HL-60 (cell line): ENCODE measurements at regions not wholly inside any gene's neighbourhood (a gene's known extent, or its start where the extent isn't known, plus 50 kb on each side); places are given as distances from the start of the nearest gene placed in this dataset.

Experiments used
- DNase-seq, 2 experiments: peaks; one replicate each; pipeline ENCODE4 v3.0.0-alpha.2; 2010 to 2020; ENCODE audit warnings: low read depth in 1 of 2, low spot score in 1 of 2
- H3K27ac ChIP-seq: fragments of 250-450 bp; sonication (Bioruptor Pico); replicated peaks from 2 replicates; pipeline ENCODE4 v1.5.1; 2020; ENCODE audit warnings: mild to moderate bottlenecking, moderate library complexity
- H3K27me3 ChIP-seq: fragments of 250-450 bp; sonication (Bioruptor Pico); 2 replicates; pipeline ENCODE4 v1.5.1; 2021; ENCODE audit warnings: mild to moderate bottlenecking, moderate library complexity; ENCODE audit not compliant: insufficient read depth, poor library complexity, severe bottlenecking
- H3K4me3 ChIP-seq: replicated peaks from 2 replicates; pipeline ENCODE4 v1.5.1; 2011; ENCODE audit warnings: mild to moderate bottlenecking, control low read depth, low read length; ENCODE audit not compliant: insufficient read depth
- CTCF ChIP-seq: IDR thresholded peaks from one replicate; pipeline ENCODE4 v1.5.1; 2011; ENCODE audit warnings: low read length, control low read depth, inconsistent platforms; ENCODE audit not compliant: insufficient read depth
- GABPA ChIP-seq: IDR thresholded peaks from 2 replicates; pipeline ENCODE4 v1.6.1; 2012; ENCODE audit warnings: low read depth
- POLR2AphosphoS5 ChIP-seq: IDR thresholded peaks from 2 replicates; pipeline ENCODE4 v1.6.1; 2012; ENCODE audit warnings: low read depth
- REST ChIP-seq: IDR thresholded peaks from 2 replicates; pipeline ENCODE4 v1.6.1; 2012; ENCODE audit warnings: low read depth; ENCODE audit not compliant: insufficient replicate concordance
- SPI1 ChIP-seq: IDR thresholded peaks from 2 replicates; pipeline ENCODE4 v1.6.1; 2012; ENCODE audit warnings: low read depth, mild to moderate bottlenecking, borderline replicate concordance

GRCh38 chr3:161990036-161990435 is 493.4 kb downstream of the OTOL1 start:
- no peak overlapping the region for H3K4me3 ChIP-seq
- no peak for DNase-seq
- no peak for TF ChIP-seq SPI1
- no peak for TF ChIP-seq POLR2AphosphoS5
- no peak for TF ChIP-seq REST
- no peak for TF ChIP-seq CTCF
- TF ChIP-seq GABPA: no peak
- no peaks in the 10 kb centered on the region for H3K27me3 ChIP-seq
- H3K27ac ChIP-seq: no peak overlapping the region

- DNase-seq: no peak
- no peak overlapping the region for H3K27ac ChIP-seq
- H3K4me3 ChIP-seq: no peak overlapping the region
- TF ChIP-seq CTCF (no peak), POLR2AphosphoS5 (no peak), GABPA (no peak), REST (no peak)
- H3K27me3 ChIP-seq: no peaks in the 10 kb centered on the region
Observed at GRCh38 chr3:161991901-161992540, 495.4 kb downstream of the OTOL1 start.

GRCh38 chr3:161999846-162000245 is 503.2 kb downstream of the OTOL1 start:
- Histone ChIP-seq H3K27me3 (no peaks in the 10 kb centered on the region), H3K27ac (no peak overlapping the region), H3K4me3 (no peak overlapping the region)
- no peak for DNase-seq
- no peak for TF ChIP-seq SPI1

GRCh38 chr3:162007722-162008121 is 511.1 kb downstream of the OTOL1 start:
- Histone ChIP-seq H3K27me3 (no peaks in the 10 kb centered on the region), H3K4me3 (no peak overlapping the region), H3K27ac (no peak overlapping the region)
- DNase-seq: no peak
- TF ChIP-seq CTCF: no peak
- no peak for TF ChIP-seq SPI1
- TF ChIP-seq REST: no peak
- no peak for TF ChIP-seq POLR2AphosphoS5
- TF ChIP-seq GABPA: no peak
